ENCODE measurements at regions not wholly inside any gene's neighbourhood (a gene's known extent, or its start where the extent isn't known, plus 50 kb on each side); places are given as distances from the start of the nearest gene placed in this dataset.

GRCh38 chr2:65869296-65869695, 436.9 kb upstream of the SPRED2 start (continued):
- TF ChIP-seq GATA2 (CRISPR knock-in tag; IDR thresholded peaks at IDR 0.05) (no peak), MXI1 (IDR thresholded peaks at IDR 0.05; ENCODE audit: low read depth, low read length) (no peak)

DNA sequence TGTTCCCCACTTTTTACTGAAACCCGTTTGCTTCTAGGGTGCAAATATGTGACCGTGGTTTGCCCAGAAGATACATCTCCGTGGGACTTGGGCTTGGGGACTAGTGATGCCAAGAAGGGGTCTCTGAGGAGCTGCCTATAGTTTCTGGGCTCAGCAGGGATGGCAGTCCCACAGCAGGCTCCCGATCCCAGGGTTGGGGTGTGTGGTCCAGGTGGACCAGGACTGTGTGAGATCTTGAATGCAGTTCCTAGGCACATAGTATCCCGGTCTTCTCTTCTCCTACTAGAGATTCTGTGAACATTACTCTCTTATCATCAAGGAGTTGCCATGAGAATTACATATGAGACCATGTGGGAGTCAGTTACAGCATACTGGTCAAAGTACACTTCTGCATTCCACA, 435.8 kb upstream of the SPRED2 start:
- Histone ChIP-seq H3K27me3 (ENCODE audit: insufficient read depth) (no peaks in the 10 kb centered on the region; the same call in 1 of the 2 replicates), H3K27ac (ENCODE audit: low read depth in 2 of 2, low read length in 1 of 2) (no peak overlapping the region), H3K9me3 (no peaks in the 10 kb centered on the region), H3K9ac (no peak overlapping the region), H4K20me1 (ENCODE audit: insufficient read depth) (no peaks in the 10 kb centered on the region), H3K4me2 (no peak overlapping the region), H3F3A (replicated peaks; ENCODE audit: insufficient read depth) (no peaks in the 10 kb centered on the region), H3K9me2 (no peaks in the 10 kb centered on the region), H3K36me3 (replicated peaks in 1 of 2; ENCODE audit: control insufficient read depth in 1 of 2, insufficient read depth in 2 of 2, low read length in 1 of 2) (no peaks in the 10 kb centered on the region), H2AFZ (ENCODE audit: low read depth) (no peak overlapping the region), H3K79me2 (ENCODE audit: insufficient read depth) (no peaks in the 10 kb centered on the region), H3K4me3 (ENCODE audit: low read depth in 2 of 2, low read length in 1 of 2) (no peak overlapping the region), H3K4me1 (ENCODE audit: control insufficient read depth in 1 of 2, insufficient read depth in 2 of 2, low read depth in 1 of 2, low read length in 1 of 2) (no peaks in the 10 kb centered on the region; a peak in 2 of 4 replicates)
- DNase-seq, result no peak
- ChIA-PET POLR2A (no interaction called here), CTCF (no interaction called here)
- WGBS (ENCODE audit: low lambda C conversion rate), result 20% methylated on average over 5 of the region's 5 CpGs
- TF ChIP-seq FOXM1 (IDR thresholded peaks at IDR 0.05; ENCODE audit: low read depth) (no peak), FOXJ3 (CRISPR knock-in tag; IDR thresholded peaks at IDR 0.05) (no peak), USF1 (IDR thresholded peaks at IDR 0.05; ENCODE audit: borderline replicate concordance, low read depth) (no peak), RAD21 (IDR thresholded peaks at IDR 0.05; ENCODE audit: low read length) (no peak), MEF2A (IDR thresholded peaks at IDR 0.05; ENCODE audit: borderline replicate concordance, low read depth) (no peak), EP300 (IDR thresholded peaks at IDR 0.05; ENCODE audit: borderline replicate concordance in 1 of 2, low read depth in 1 of 2, low read length in 1 of 2) (no peak), ELF1 (IDR thresholded peaks at IDR 0.05) (no peak), GATA2 (CRISPR knock-in tag; IDR thresholded peaks at IDR 0.05) (no peak), RCOR1 (IDR thresholded peaks at IDR 0.05; ENCODE audit: low read length) (no peak), TEAD4 (IDR thresholded peaks at IDR 0.05; ENCODE audit: borderline replicate concordance, insufficient read depth) (no peak), NFIC (IDR thresholded peaks at IDR 0.05; ENCODE audit: borderline replicate concordance) (no peak), NRF1 (IDR thresholded peaks at IDR 0.05; ENCODE audit: low read depth, low read length) (no peak), CHD2 (IDR thresholded peaks at IDR 0.05; ENCODE audit: low read length, partially characterized antibody) (no peak), SMC3 (IDR thresholded peaks at IDR 0.05; ENCODE audit: low read depth, low read length) (no peak), JUND (IDR thresholded peaks at IDR 0.05) (no peak), FOSL2 (IDR thresholded peaks at IDR 0.05; ENCODE audit: borderline replicate concordance, low read depth) (no peak)
- TF ChIP-seq, protein P1, sequence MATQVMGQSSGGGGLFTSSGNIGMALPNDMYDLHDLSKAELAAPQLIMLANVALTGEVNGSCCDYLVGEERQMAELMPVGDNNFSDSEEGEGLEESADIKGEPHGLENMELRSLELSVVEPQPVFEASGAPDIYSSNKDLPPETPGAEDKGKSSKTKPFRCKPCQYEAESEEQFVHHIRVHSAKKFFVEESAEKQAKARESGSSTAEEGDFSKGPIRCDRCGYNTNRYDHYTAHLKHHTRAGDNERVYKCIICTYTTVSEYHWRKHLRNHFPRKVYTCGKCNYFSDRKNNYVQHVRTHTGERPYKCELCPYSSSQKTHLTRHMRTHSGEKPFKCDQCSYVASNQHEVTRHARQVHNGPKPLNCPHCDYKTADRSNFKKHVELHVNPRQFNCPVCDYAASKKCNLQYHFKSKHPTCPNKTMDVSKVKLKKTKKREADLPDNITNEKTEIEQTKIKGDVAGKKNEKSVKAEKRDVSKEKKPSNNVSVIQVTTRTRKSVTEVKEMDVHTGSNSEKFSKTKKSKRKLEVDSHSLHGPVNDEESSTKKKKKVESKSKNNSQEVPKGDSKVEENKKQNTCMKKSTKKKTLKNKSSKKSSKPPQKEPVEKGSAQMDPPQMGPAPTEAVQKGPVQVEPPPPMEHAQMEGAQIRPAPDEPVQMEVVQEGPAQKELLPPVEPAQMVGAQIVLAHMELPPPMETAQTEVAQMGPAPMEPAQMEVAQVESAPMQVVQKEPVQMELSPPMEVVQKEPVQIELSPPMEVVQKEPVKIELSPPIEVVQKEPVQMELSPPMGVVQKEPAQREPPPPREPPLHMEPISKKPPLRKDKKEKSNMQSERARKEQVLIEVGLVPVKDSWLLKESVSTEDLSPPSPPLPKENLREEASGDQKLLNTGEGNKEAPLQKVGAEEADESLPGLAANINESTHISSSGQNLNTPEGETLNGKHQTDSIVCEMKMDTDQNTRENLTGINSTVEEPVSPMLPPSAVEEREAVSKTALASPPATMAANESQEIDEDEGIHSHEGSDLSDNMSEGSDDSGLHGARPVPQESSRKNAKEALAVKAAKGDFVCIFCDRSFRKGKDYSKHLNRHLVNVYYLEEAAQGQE (IDR thresholded peaks at IDR 0.05; ENCODE audit: low read depth, low read length), result no peak
- TF ChIP-seq, protein P2, sequence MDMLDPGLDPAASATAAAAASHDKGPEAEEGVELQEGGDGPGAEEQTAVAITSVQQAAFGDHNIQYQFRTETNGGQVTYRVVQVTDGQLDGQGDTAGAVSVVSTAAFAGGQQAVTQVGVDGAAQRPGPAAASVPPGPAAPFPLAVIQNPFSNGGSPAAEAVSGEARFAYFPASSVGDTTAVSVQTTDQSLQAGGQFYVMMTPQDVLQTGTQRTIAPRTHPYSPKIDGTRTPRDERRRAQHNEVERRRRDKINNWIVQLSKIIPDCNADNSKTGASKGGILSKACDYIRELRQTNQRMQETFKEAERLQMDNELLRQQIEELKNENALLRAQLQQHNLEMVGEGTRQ (IDR thresholded peaks at IDR 0.05; ENCODE audit: borderline replicate concordance, low read depth, low read length), result no peak
- TF ChIP-seq, protein P3, sequence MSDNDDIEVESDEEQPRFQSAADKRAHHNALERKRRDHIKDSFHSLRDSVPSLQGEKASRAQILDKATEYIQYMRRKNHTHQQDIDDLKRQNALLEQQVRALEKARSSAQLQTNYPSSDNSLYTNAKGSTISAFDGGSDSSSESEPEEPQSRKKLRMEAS (IDR thresholded peaks at IDR 0.05; ENCODE audit: low read depth), result no peak
